SU-DHL-6 (cell line): ENCODE measurements at regions not wholly inside any gene's neighbourhood (a gene's known extent, or its start where the extent isn't known, plus 50 kb on each side); places are given as distances from the start of the nearest gene placed in this dataset.

ENCODE experiments used
- CTCF ChIP-seq: fragments of 200-600 bp; sonication (generic); IDR thresholded peaks from one replicate; pipeline ENCODE4 v1.5.1; 2017; ENCODE audit warnings: antibody characterized with exemption, mild to moderate bottlenecking, low read length, moderate library complexity; ENCODE audit not compliant: insufficient read depth, poor library complexity, severe bottlenecking
- EZH2phosphoT487 ChIP-seq: fragments of 200-600 bp; sonication (generic), shearing (Covaris generic); conservative IDR thresholded peaks from 2 replicates; pipeline ENCODE4 v1.6.1; 2018; ENCODE audit warnings: mild to moderate bottlenecking, antibody characterized with exemption, low read length, moderate library complexity, mixed read lengths

- TF ChIP-seq CTCF (no peak), EZH2phosphoT487 (no peak)
These were observed 180.5 kb downstream of the FOXB1 start for GRCh38 chr15:60184579-60184978.
